ENCODE measurements at regions not wholly inside any gene's neighbourhood (a gene's known extent, or its start where the extent isn't known, plus 50 kb on each side); places are given as distances from the start of the nearest gene placed in this dataset.

GRCh38 chr13:61672756-61673155 lies 257.1 kb upstream of the PCDH20 start:
- no peak overlapping the region for H3K4me3 ChIP-seq (ENCODE audit: low read depth, low read length)
- CTCF ChIA-PET = no interaction called here
- DNase-seq (ENCODE audit: low read depth, low spot score) = no peak
- POLR2A ChIA-PET = no interaction called here
- TF ChIP-seq CTCF (IDR thresholded peaks at IDR 0.05; ENCODE audit: insufficient read depth, low read length, missing control alignments) = no peak

- ChIA-PET POLR2A (no interaction called here), CTCF (no interaction called here)
Observed at GRCh38 chr13:61670384-61671161, 254.9 kb upstream of the PCDH20 start.

GRCh38 chr13:61664801-61665705 lies 249.4 kb upstream of the PCDH20 start:
- ChIA-PET CTCF (no interaction called here), POLR2A (no interaction called here)
- no peak for TF ChIP-seq CTCF (IDR thresholded peaks at IDR 0.05; ENCODE audit: insufficient read depth, low read length, missing control alignments)
- no peak for DNase-seq (ENCODE audit: low read depth, low spot score)
- no peak overlapping the region for H3K4me3 ChIP-seq (ENCODE audit: low read depth, low read length)

More at GRCh38 chr13:61670384-61671161, 254.9 kb upstream of the PCDH20 start:
- H3K4me3 ChIP-seq (ENCODE audit: low read depth, low read length) = no peak overlapping the region
- no peak for DNase-seq (ENCODE audit: low read depth, low spot score)
- TF ChIP-seq CTCF (IDR thresholded peaks at IDR 0.05; ENCODE audit: insufficient read depth, low read length, missing control alignments) = no peak

- ChIA-PET POLR2A (no interaction called here), CTCF (no interaction called here)
- no peak for DNase-seq (ENCODE audit: low read depth, low spot score)
- TF ChIP-seq CTCF (IDR thresholded peaks at IDR 0.05; ENCODE audit: insufficient read depth, low read length, missing control alignments) = no peak
- no peak overlapping the region for H3K4me3 ChIP-seq (ENCODE audit: low read depth, low read length)
Observed at GRCh38 chr13:61654481-61654880, 238.8 kb upstream of the PCDH20 start.

GRCh38 chr13:61648547-61648946 lies 232.9 kb upstream of the PCDH20 start:
- no peak overlapping the region for H3K4me3 ChIP-seq (ENCODE audit: low read depth, low read length)
- CTCF ChIA-PET = no interaction called here
- no peak for TF ChIP-seq CTCF (IDR thresholded peaks at IDR 0.05; ENCODE audit: insufficient read depth, low read length, missing control alignments)
- POLR2A ChIA-PET = no interaction called here
- DNase-seq (ENCODE audit: low read depth, low spot score) = no peak

GRCh38 chr13:61612192-61612591 lies 196.5 kb upstream of the PCDH20 start:
- CTCF ChIA-PET = no interaction called here
- no peak for DNase-seq (ENCODE audit: low read depth, low spot score)
- TF ChIP-seq CTCF (IDR thresholded peaks at IDR 0.05; ENCODE audit: insufficient read depth, low read length, missing control alignments) = no peak
- no peak overlapping the region for H3K4me3 ChIP-seq (ENCODE audit: low read depth, low read length)
- POLR2A ChIA-PET = no interaction called here
